DMS114 treated with DMSO at 0.1 percent for 48 hours (cell line): ENCODE measurements at regions not wholly inside any gene's neighbourhood (a gene's known extent, or its start where the extent isn't known, plus 50 kb on each side); places are given as distances from the start of the nearest gene placed in this dataset.
A peak's percentile ranks its signal among the peaks of the same experiment; 100 is the strongest.

Experiments
- DNase-seq: peaks from one replicate; lab custom pipeline; 2025; ENCODE audit not compliant: unreplicated experiment; lab: John Stamatoyannopoulos, UW

GRCh38 chr5:29370248-29370647 lies 1823.2 kb upstream of the CDH6 start:
- DNase-seq, result no peak

- DNase-seq, result peak; percentile 3
Measured at GRCh38 chr5:29367176-29367833, 1826.2 kb upstream of the CDH6 start.

- no peak for DNase-seq
Measured at GRCh38 chr5:29351170-29351569, 1842.3 kb upstream of the CDH6 start.

GRCh38 chr5:29337030-29337429 lies 1856.5 kb upstream of the CDH6 start:
- DNase-seq, result no peak

GRCh38 chr5:29321591-29321990 lies 1871.9 kb upstream of the CDH6 start:
- DNase-seq, result no peak

GRCh38 chr5:29309359-29309758 lies 1884.1 kb upstream of the CDH6 start:
- DNase-seq, result no peak

GRCh38 chr5:29307478-29307877 lies 1886.0 kb upstream of the CDH6 start:
- DNase-seq, result no peak

- DNase-seq, result no peak
Measured at GRCh38 chr5:29304545-29304944, 1888.9 kb upstream of the CDH6 start.

- DNase-seq, result no peak
Measured at GRCh38 chr5:29296548-29296947, 1896.9 kb upstream of the CDH6 start.

GRCh38 chr5:29277642-29278041 lies 1915.8 kb upstream of the CDH6 start:
- DNase-seq, result no peak

- no peak for DNase-seq
Measured at GRCh38 chr5:29276371-29276770, 1917.1 kb upstream of the CDH6 start.

- DNase-seq, result no peak
Measured at GRCh38 chr5:29263915-29264351, 1929.6 kb upstream of the CDH6 start.

- no peak for DNase-seq
Measured at GRCh38 chr5:29262339-29263123, 1931.0 kb upstream of the CDH6 start.

GRCh38 chr5:29261213-29261612 lies 1932.3 kb upstream of the CDH6 start:
- no peak for DNase-seq

GRCh38 chr5:29252390-29252789 lies 1941.1 kb upstream of the CDH6 start:
- no peak for DNase-seq

GRCh38 chr5:29247346-29248028 lies 1946.0 kb upstream of the CDH6 start:
- DNase-seq, result no peak

GRCh38 chr5:29240379-29240778 lies 1953.1 kb upstream of the CDH6 start:
- DNase-seq, result no peak

- DNase-seq, result no peak
Measured at GRCh38 chr5:29239606-29240005, 1953.9 kb upstream of the CDH6 start.

GRCh38 chr5:29238115-29238514 lies 1955.4 kb upstream of the CDH6 start:
- no peak for DNase-seq

- no peak for DNase-seq
Measured at GRCh38 chr5:29231154-29231553, 1962.3 kb upstream of the CDH6 start.

GRCh38 chr5:29230591-29230990 lies 1962.9 kb upstream of the CDH6 start:
- DNase-seq, result no peak

- no peak for DNase-seq
Measured at GRCh38 chr5:29229461-29229860, 1964.0 kb upstream of the CDH6 start.
